ENCODE measurements at regions not wholly inside any gene's neighbourhood (a gene's known extent, or its start where the extent isn't known, plus 50 kb on each side); places are given as distances from the start of the nearest gene placed in this dataset.

DNA sequence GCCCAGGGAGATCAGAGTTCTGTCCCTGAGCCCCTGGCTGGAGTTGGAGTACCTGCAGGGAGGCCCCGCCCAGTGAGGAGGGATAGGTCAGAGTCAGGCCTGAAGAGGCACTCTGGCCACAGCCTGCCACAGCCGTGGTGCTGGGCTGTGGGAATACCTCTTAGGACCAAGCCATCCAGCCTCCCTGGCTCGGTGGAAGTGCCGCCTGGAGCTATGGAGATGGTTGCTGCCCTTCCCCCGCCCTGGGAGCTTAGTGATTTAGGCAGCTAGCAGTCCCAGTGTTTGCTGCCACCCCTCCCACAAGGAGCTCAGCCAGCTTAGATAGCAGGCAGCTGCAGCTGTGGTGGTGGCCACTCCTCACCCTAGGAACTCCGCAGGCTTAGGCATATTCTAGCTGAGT, 446.3 kb upstream of the GNPDA2 start:
- TF ChIP-seq POLR2A (IDR thresholded peaks at IDR 0.05; ENCODE audit: low read length) (no peak), GATA1 (IDR thresholded peaks at IDR 0.05; ENCODE audit: low read depth, low read length) (no peak)
